ENCODE measurements at regions not wholly inside any gene's neighbourhood (a gene's known extent, or its start where the extent isn't known, plus 50 kb on each side); places are given as distances from the start of the nearest gene placed in this dataset.

DNA sequence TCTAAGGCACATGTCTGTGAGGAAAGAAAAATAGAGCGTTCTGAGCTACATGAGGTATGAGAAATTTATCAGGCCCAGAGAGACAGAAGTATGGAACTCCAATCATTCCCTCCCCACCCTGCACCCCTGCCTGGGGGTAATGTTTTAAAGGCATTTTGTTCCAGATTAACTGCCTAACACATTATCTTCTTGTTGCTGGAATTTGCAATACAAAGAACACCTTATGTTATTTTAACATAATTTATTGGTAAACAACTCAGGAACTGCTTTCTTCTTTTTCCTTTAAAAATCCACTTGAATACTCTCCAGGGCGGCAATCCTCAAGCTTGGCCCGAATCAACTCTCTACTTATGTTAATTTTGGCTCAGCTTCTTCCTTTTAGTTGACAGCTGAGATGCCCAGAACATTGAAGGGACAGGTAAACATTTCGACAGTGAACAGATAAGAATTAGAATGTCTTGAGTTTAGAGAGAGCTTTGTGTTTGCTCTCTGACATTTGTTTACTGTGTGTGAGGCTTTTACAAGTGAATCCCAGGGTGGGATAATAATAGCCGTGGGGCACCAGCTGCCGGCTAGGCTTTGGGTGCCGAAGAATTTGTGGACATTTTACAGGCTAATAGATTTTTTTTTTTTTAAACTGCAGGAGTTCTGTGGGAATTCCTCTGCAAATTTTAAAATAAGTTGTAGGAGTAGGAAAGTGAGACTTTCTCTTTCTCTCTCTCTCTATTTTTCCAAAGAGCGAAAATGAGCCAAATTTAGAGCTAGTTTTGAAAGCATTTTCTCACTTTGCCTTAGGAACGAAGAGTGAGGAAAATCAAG is 96.4 kb upstream of the TAF11L2 start:
- H4K20me1 ChIP-seq (ENCODE audit: low read depth, low read length) = no peaks in the 10 kb centered on the region
- no peak overlapping the region for H3K27ac ChIP-seq (ENCODE audit: low read depth, low read length)
- no peak for TF ChIP-seq EZH2phosphoT487 (conservative IDR thresholded peaks at IDR 0.05; ENCODE audit: low read length)
- TF ChIP-seq, protein P1, sequence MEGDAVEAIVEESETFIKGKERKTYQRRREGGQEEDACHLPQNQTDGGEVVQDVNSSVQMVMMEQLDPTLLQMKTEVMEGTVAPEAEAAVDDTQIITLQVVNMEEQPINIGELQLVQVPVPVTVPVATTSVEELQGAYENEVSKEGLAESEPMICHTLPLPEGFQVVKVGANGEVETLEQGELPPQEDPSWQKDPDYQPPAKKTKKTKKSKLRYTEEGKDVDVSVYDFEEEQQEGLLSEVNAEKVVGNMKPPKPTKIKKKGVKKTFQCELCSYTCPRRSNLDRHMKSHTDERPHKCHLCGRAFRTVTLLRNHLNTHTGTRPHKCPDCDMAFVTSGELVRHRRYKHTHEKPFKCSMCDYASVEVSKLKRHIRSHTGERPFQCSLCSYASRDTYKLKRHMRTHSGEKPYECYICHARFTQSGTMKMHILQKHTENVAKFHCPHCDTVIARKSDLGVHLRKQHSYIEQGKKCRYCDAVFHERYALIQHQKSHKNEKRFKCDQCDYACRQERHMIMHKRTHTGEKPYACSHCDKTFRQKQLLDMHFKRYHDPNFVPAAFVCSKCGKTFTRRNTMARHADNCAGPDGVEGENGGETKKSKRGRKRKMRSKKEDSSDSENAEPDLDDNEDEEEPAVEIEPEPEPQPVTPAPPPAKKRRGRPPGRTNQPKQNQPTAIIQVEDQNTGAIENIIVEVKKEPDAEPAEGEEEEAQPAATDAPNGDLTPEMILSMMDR (IDR thresholded peaks at IDR 0.05; ENCODE audit: insufficient read depth, low read length, poor library complexity, severe bottlenecking) = no peak
- no peak overlapping the region for H3K9ac ChIP-seq (ENCODE audit: low read length)
- no peak overlapping the region for H3K4me2 ChIP-seq (ENCODE audit: low read depth, low read length, poor library complexity, severe bottlenecking)
- H3K4me3 ChIP-seq (ENCODE audit: insufficient read depth, low read length, poor library complexity, severe bottlenecking) = no peak overlapping the region
- H2AFZ ChIP-seq (ENCODE audit: low read depth, low read length, severe bottlenecking) = no peak overlapping the region
- H3K79me2 ChIP-seq (ENCODE audit: insufficient read depth, low read length) = no peaks in the 10 kb centered on the region
- H3K27me3 ChIP-seq (ENCODE audit: low read length) = no peaks in the 10 kb centered on the region
- no peaks in the 10 kb centered on the region for H3K9me3 ChIP-seq (ENCODE audit: insufficient read depth, low read length)
- H3K36me3 ChIP-seq (ENCODE audit: low read length) = no peaks in the 10 kb centered on the region
- H3K9me2 ChIP-seq (replicated peaks; ENCODE audit: insufficient read depth, low read length) = no peaks in the 10 kb centered on the region
- H3F3A ChIP-seq (ENCODE audit: insufficient read depth) = no peaks in the 10 kb centered on the region

DNA sequence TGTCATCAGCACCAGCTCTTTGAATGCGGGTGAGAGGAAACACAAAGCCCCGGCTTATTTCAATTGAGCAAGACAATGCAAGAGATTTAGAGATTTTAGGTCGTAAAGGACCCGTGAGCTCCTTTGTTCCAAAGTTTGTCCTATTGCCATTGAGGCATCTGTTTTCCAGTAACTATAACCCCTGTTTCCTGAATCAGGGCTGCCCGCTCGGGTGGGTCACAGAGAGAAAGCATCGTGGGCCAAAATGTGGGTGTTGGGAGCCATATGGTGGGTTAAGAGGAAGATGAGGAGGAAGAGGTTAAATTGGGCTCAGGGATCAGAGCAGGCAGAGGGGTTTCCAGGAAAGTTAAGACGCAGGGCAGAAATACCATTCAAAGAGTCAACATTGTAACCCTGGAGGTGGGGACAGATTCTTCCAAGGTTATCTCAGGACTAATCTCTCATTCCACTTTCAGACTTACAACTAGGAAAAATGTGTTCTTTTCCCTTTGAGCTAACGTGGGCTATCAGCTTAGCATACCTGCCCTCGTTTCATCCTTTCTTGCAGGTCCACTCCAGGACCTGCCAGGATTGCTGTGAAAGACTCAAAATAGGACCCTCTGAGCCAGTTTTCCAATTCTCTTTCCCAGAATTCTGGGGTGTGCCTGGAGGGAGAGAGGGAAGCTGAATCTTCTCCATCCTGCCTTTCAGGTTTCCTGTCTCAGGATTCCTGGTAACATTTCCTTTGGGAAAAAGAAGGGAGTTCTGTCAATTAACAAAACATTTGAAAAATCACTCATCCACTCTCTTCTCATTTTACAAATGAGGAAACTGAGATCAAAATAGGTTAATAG is 95.5 kb upstream of the TAF11L2 start:
- Histone ChIP-seq H3K9ac (ENCODE audit: low read length) (no peak overlapping the region), H2AFZ (ENCODE audit: low read depth, low read length, severe bottlenecking) (no peak overlapping the region), H3K27ac (ENCODE audit: low read depth, low read length) (no peak overlapping the region), H3K4me2 (ENCODE audit: low read depth, low read length, poor library complexity, severe bottlenecking) (no peak overlapping the region), H3K27me3 (ENCODE audit: low read length) (no peaks in the 10 kb centered on the region), H3K9me3 (ENCODE audit: insufficient read depth, low read length) (no peaks in the 10 kb centered on the region), H3K4me3 (ENCODE audit: insufficient read depth, low read length, poor library complexity, severe bottlenecking) (no peak overlapping the region), H3K9me2 (replicated peaks; ENCODE audit: insufficient read depth, low read length) (no peaks in the 10 kb centered on the region), H3K79me2 (ENCODE audit: insufficient read depth, low read length) (no peaks in the 10 kb centered on the region), H4K20me1 (ENCODE audit: low read depth, low read length) (no peaks in the 10 kb centered on the region), H3K36me3 (ENCODE audit: low read length) (no peaks in the 10 kb centered on the region), H3F3A (ENCODE audit: insufficient read depth) (no peaks in the 10 kb centered on the region)
- TF ChIP-seq EZH2phosphoT487 (conservative IDR thresholded peaks at IDR 0.05; ENCODE audit: low read length) = no peak
- TF ChIP-seq, protein P1 (IDR thresholded peaks at IDR 0.05; ENCODE audit: insufficient read depth, low read length, poor library complexity, severe bottlenecking) = no peak

DNA sequence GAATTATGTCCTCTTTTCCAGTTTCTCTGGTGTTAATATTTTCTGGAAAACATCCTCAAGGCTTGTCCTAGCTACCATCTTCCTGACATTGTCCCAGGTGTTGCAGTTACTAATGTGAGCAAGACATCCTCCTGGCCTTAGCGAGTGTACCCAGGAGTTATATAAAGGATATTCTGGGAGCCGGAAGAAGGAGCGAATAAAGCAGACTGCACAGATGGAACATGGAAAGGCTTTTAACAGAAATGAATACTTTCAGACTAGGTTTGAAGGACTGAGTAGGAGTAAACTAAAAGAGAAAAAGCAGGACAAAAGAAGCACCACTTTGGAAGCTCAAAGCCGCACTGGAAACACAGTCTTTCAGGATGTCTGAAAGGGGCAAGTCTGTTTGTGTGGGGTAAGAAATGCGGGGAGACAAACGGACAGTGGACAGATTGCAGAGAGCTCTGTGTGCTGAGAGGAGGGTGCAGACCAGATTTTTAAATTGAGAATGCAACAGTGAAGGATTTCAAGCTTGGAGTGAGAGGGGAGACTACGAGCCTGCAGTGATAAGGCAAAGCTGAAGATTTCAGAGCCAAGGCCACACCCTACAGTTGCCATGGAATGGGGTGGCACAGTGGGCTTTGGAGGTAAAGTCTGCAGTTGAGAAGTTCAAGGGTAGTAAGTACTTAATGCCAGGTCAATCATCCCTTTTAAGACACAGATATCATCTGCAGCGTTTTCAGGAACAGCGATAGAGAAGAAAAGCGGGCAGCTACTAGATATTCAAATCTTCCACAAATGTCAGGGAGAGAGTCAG is 94.1 kb upstream of the TAF11L2 start:
- Histone ChIP-seq H3K9ac (ENCODE audit: low read length) (no peak overlapping the region), H3K4me2 (ENCODE audit: low read depth, low read length, poor library complexity, severe bottlenecking) (no peak overlapping the region), H4K20me1 (ENCODE audit: low read depth, low read length) (no peaks in the 10 kb centered on the region), H3K79me2 (ENCODE audit: insufficient read depth, low read length) (no peaks in the 10 kb centered on the region), H3K9me3 (ENCODE audit: insufficient read depth, low read length) (no peaks in the 10 kb centered on the region), H3F3A (ENCODE audit: insufficient read depth) (no peaks in the 10 kb centered on the region), H3K27ac (ENCODE audit: low read depth, low read length) (no peak overlapping the region), H3K27me3 (ENCODE audit: low read length) (no peaks in the 10 kb centered on the region), H3K4me3 (ENCODE audit: insufficient read depth, low read length, poor library complexity, severe bottlenecking) (no peak overlapping the region), H2AFZ (ENCODE audit: low read depth, low read length, severe bottlenecking) (no peak overlapping the region), H3K9me2 (replicated peaks; ENCODE audit: insufficient read depth, low read length) (no peaks in the 10 kb centered on the region), H3K36me3 (ENCODE audit: low read length) (no peaks in the 10 kb centered on the region)
- TF ChIP-seq, protein P1 (IDR thresholded peaks at IDR 0.05; ENCODE audit: insufficient read depth, low read length, poor library complexity, severe bottlenecking) = no peak
- TF ChIP-seq EZH2phosphoT487 (conservative IDR thresholded peaks at IDR 0.05; ENCODE audit: low read length) = no peak

Measured in SU-DHL-6 (cell line).